Peyer's patch (tissue), 4 donors: ENCODE measurements at regions not wholly inside any gene's neighbourhood (a gene's known extent, or its start where the extent isn't known, plus 50 kb on each side); places are given as distances from the start of the nearest gene placed in this dataset.
A peak's percentile ranks its signal among the peaks of the same experiment; 100 is the strongest.

ENCODE experiments used
- DNase-seq, 3 donors: peaks; one replicate each; pipeline ENCODE4 v3.0.0-alpha.2; 2017 to 2019
- H3K27ac ChIP-seq, 4 donors: fragments of 200-600 bp; sonication (generic); one replicate each; pipeline ENCODE4 v1.5.1; 2016 to 2019
- H3K27me3 ChIP-seq, 2 donors: fragments of 200-600 bp; sonication (generic); one replicate each; pipeline ENCODE4 v1.5.1; 2019
- H3K36me3 ChIP-seq, 3 donors: fragments of 200-600 bp; sonication (generic); one replicate each; pipeline ENCODE4 v1.5.1; 2016 to 2019
- H3K4me1 ChIP-seq, 4 donors: fragments of 200-600 bp; sonication (generic); one replicate each; pipeline ENCODE4 v1.5.1; 2016 to 2019
- H3K4me3 ChIP-seq, 4 donors: fragments of 200-600 bp; sonication (generic); 1 replicate in 3 of 4; 2 replicates in 1 of 4; pipeline ENCODE4 v1.5.1; 2016 to 2019; ENCODE audit warnings: mild to moderate bottlenecking in 1 of 4
- H3K9me3 ChIP-seq, 4 donors: fragments of 200-600 bp; sonication (generic); one replicate each; pipeline ENCODE4 v1.5.1; 2016 to 2019; ENCODE audit warnings: mild to moderate bottlenecking in 1 of 4
- POLR2A ChIP-seq, 2 donors: fragments of 450-650 bp; IDR thresholded peaks; one replicate each; pipeline ENCODE4 v1.5.1; 2017; ENCODE audit warnings: antibody characterized with exemption in 2 of 2, mild to moderate bottlenecking in 2 of 2, moderate library complexity in 2 of 2
- TF ChIP-seq, protein P1 (sequence below), 6 experiments: fragments of 450-650 bp in 4 of 6; fragments of 200-600 bp in 2 of 6; sonication (generic) in 1 of 6; IDR thresholded peaks; one replicate each; pipeline ENCODE4 v1.5.1; 2017 to 2019; ENCODE audit warnings: antibody characterized with exemption in 6 of 6, mild to moderate bottlenecking in 3 of 6, moderate library complexity in 1 of 6

DNA sequence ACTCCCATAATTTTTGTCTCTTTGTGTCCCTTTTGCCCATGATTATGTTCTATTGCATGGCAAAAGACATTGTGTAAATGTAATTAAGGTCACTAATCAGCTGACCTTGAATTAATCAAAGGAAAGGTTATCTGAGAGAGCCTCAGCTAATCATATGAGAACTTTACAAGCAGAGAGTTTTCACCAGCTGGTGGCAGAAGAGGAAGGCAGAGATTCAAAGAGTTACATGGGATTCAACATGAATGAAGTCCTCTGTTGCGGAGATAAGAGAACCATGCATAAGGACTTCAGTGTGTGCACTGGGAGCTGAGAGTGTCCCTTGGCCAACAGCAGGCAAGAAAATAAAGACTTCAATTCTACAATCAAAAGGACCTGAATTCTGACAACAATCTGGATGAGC is 494.1 kb upstream of the ARID1B start:
- Histone ChIP-seq H3K36me3 (no peaks in the 10 kb centered on the region), H3K27ac (no peak overlapping the region), H3K27me3 (no peaks in the 10 kb centered on the region), H3K4me1 (peaks cover 0 to 4% (median 0%) of the 10 kb centered on the region in 4 donors), H3K9me3 (no peaks in the 10 kb centered on the region), H3K4me3 (no peak overlapping the region)
- no peak for DNase-seq
- TF ChIP-seq, protein P1, sequence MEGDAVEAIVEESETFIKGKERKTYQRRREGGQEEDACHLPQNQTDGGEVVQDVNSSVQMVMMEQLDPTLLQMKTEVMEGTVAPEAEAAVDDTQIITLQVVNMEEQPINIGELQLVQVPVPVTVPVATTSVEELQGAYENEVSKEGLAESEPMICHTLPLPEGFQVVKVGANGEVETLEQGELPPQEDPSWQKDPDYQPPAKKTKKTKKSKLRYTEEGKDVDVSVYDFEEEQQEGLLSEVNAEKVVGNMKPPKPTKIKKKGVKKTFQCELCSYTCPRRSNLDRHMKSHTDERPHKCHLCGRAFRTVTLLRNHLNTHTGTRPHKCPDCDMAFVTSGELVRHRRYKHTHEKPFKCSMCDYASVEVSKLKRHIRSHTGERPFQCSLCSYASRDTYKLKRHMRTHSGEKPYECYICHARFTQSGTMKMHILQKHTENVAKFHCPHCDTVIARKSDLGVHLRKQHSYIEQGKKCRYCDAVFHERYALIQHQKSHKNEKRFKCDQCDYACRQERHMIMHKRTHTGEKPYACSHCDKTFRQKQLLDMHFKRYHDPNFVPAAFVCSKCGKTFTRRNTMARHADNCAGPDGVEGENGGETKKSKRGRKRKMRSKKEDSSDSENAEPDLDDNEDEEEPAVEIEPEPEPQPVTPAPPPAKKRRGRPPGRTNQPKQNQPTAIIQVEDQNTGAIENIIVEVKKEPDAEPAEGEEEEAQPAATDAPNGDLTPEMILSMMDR (IDR thresholded peaks at IDR 0.05): peak in 1 of 6 experiments; percentile 3
- TF ChIP-seq POLR2A (IDR thresholded peaks at IDR 0.05): no peak

DNA sequence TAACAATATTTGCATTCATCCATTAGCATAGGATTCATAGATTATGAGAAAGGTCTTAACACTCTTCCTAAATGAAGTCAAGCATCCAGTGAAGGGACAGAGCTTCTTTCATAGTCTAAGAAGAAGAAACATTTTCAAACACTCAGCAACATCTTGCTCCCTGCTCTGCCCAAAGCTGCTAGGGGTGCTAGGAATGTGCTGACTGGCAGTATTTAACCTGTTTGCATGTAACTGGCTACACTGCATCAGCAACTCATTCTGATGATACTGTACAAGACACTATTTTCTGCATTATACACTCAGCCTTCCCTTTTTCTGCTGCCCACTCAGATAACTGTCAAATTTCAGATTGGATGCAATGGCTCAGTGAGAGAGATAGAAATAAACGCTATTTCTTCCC is 495.1 kb upstream of the ARID1B start:
- Histone ChIP-seq H3K27ac (no peak overlapping the region), H3K4me3 (no peak overlapping the region), H3K36me3 (no peaks in the 10 kb centered on the region), H3K9me3 (no peaks in the 10 kb centered on the region), H3K4me1 (peaks cover 0 to 4% (median 0%) of the 10 kb centered on the region in 4 donors), H3K27me3 (no peaks in the 10 kb centered on the region)
- DNase-seq: no peak
- no peak for TF ChIP-seq POLR2A (IDR thresholded peaks at IDR 0.05)
- TF ChIP-seq, protein P1 (IDR thresholded peaks at IDR 0.05): no peak

DNA sequence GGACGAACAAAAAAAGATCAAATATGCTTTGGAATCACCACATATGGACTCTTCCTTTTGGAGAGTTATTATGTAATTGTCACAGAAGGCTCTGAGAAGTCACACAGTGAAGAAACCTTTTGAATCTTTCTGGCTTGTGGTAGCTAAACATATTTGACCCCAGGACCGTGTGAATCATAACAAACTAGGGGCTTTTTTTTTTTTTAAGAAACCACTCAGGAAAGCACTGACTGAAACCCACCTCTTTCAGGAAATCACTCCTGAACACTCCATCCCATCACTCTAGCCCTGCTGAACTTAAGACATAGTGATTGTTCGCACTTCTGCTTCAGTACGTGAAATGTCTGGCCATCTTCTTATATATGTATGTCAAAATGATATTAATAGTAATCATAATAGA is 495.9 kb upstream of the ARID1B start:
- H3K9me3 ChIP-seq: no peaks in the 10 kb centered on the region
- DNase-seq: no peak
- H3K4me3 ChIP-seq: no peak overlapping the region
- H3K4me1 ChIP-seq: peaks cover 0 to 4% (median 0%) of the 10 kb centered on the region in 4 donors
- TF ChIP-seq, protein P1 (IDR thresholded peaks at IDR 0.05): no peak
- no peak for TF ChIP-seq POLR2A (IDR thresholded peaks at IDR 0.05)
- H3K27ac ChIP-seq: no peak overlapping the region
- H3K27me3 ChIP-seq: no peaks in the 10 kb centered on the region
- H3K36me3 ChIP-seq: no peaks in the 10 kb centered on the region

DNA sequence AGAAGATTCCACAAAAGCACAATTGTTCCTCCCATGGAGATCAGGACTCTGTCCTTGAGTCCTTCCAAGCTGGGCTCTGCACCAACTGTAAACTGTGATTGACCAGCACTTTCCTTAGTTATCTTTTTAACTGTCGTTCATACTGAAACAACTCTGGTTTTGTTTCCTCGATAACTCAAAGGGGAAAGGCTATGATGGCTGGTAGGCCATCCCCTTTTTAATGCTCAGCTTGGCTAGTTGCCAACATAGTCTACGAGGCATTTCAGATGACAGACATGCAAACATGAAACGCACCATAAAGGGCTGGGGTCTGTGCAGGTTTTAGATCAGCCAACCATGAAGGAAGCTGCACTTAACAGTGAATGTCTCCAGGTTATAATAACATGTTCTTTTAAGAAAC is 497.1 kb upstream of the ARID1B start:
- peak in 1 of 3 donors; percentile 16 for DNase-seq
- H3K4me1 ChIP-seq: peaks cover 0 to 4% (median 0%) of the 10 kb centered on the region in 4 donors
- TF ChIP-seq, protein P1 (IDR thresholded peaks at IDR 0.05): no peak
- no peak for TF ChIP-seq POLR2A (IDR thresholded peaks at IDR 0.05)
- H3K27me3 ChIP-seq: no peaks in the 10 kb centered on the region
- H3K27ac ChIP-seq: peak overlapping the region in 2 of 4 donors; percentile 20 to 52
- H3K9me3 ChIP-seq: no peaks in the 10 kb centered on the region
- no peak overlapping the region for H3K4me3 ChIP-seq
- no peaks in the 10 kb centered on the region for H3K36me3 ChIP-seq

DNA sequence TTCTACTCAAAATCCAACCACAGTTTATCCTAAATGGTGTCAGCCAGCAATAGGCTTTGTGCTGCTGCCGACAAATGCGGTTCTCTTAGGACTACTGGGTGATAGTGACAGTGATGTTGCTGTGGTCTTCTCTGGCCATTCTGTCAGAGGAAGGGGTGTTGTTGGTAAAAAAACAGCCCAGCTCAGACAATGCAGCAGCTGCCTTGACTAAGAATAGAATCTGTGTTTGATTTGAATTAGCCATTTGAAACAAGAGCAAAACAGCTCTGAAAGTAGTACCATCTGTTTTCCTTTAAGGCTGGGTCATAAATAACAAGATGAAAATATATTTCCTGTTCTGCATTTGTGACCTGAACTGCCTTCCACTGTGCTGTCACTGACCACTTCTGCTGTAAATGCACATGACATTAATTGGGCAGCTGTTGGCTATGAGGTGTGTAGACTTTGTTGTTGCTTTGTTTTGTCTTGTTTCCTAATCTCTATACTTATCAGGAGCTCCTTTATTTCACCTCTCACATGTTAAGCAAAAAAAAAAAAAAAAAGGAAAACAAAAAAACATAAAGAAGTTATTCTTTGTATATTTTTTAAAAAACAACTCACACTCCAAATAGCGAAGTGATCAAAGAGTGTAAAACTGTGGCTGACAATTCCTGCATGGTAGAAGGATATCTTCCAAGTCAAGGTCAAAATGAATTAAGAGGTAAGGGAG is 497.8 kb upstream of the ARID1B start:
- Histone ChIP-seq H3K27ac (peak overlapping the region in 2 of 4 donors; percentile 52 to 66), H3K4me3 (no peak overlapping the region), H3K9me3 (no peaks in the 10 kb centered on the region), H3K27me3 (no peaks in the 10 kb centered on the region), H3K36me3 (no peaks in the 10 kb centered on the region), H3K4me1 (peaks cover 0 to 4% (median 0%) of the 10 kb centered on the region in 4 donors)
- TF ChIP-seq POLR2A (IDR thresholded peaks at IDR 0.05): no peak
- TF ChIP-seq, protein P1 (IDR thresholded peaks at IDR 0.05): no peak
- DNase-seq: peak in 2 of 3 donors; percentile 28 to 56
